GM23338 (cell line): ENCODE measurements at regions not wholly inside any gene's neighbourhood (a gene's known extent, or its start where the extent isn't known, plus 50 kb on each side); places are given as distances from the start of the nearest gene placed in this dataset.

Experiments
- ATAC-seq: fragments of 200-7000 bp; cut with Tn5 transposase; 3 replicates; pipeline ENCODE4 v1.9.1; 2020
- DNase-seq: peaks from one replicate; pipeline ENCODE4 v3.0.0-alpha.2; 2015; ENCODE audit warnings: low spot score
- H2AFZ ChIP-seq: fragments of 200-600 bp; sonication (generic); 2 replicates; pipeline ENCODE4 v1.8.0; 2016; ENCODE audit warnings: antibody characterized with exemption, mild to moderate bottlenecking, moderate library complexity
- H3F3A ChIP-seq: fragments of 200-600 bp; sonication (generic); replicated peaks from 2 replicates; pipeline ENCODE4 v1.8.0; 2017; ENCODE audit warnings: antibody characterized with exemption, mixed run types, low read depth
- H3K27ac ChIP-seq: fragments of 200-600 bp; sonication (generic); 2 replicates; pipeline ENCODE4 v1.6.1; 2016; ENCODE audit warnings: low read depth
- H3K27me3 ChIP-seq: fragments of 200-600 bp; sonication (generic); 2 replicates; pipeline ENCODE4 v1.8.0; 2016; ENCODE audit warnings: mild to moderate bottlenecking, mixed run types, moderate library complexity; ENCODE audit not compliant: insufficient read depth
- H3K36me3 ChIP-seq: fragments of 200-600 bp; sonication (generic); 2 replicates; pipeline ENCODE4 v1.8.0; 2016; ENCODE audit warnings: mild to moderate bottlenecking; ENCODE audit not compliant: insufficient read depth
- H3K4me1 ChIP-seq: fragments of 200-600 bp; sonication (generic); 2 replicates; pipeline ENCODE4 v1.8.0; 2016; ENCODE audit warnings: mild to moderate bottlenecking, moderate library complexity; ENCODE audit not compliant: insufficient read depth
- H3K4me2 ChIP-seq: fragments of 200-600 bp; sonication (generic); 2 replicates; pipeline ENCODE4 v1.7.1; 2017; ENCODE audit warnings: mixed run types
- H3K4me3 ChIP-seq: fragments of 200-600 bp; sonication (generic); 2 replicates; pipeline ENCODE4 v1.6.1; 2016; ENCODE audit warnings: mixed run types
- H3K79me2 ChIP-seq: fragments of 200-600 bp; sonication (generic); replicated peaks from 2 replicates; pipeline ENCODE4 v1.8.0; 2017; ENCODE audit warnings: mild to moderate bottlenecking; ENCODE audit not compliant: insufficient read depth
- H3K9me2 ChIP-seq: fragments of 200-600 bp; sonication (generic); 2 replicates; pipeline ENCODE4 v1.8.0; 2017; ENCODE audit not compliant: insufficient read depth
- H4K20me1 ChIP-seq: fragments of 200-600 bp; sonication (generic); replicated peaks from 2 replicates; pipeline ENCODE4 v1.8.0; 2017; ENCODE audit warnings: mild to moderate bottlenecking; ENCODE audit not compliant: insufficient read depth
- H3K27ac Mint-ChIP-seq: 2 replicates; pipeline ENCODE4 v1.8.0; 2020; ENCODE audit warnings: inconsistent platforms, mild to moderate bottlenecking, moderate library complexity, mixed read lengths
- H3K27me3 Mint-ChIP-seq: 3 replicates; pipeline ENCODE4 v1.8.0; 2022; ENCODE audit warnings: low read depth, mild to moderate bottlenecking, moderate library complexity, mixed read lengths, inconsistent platforms; ENCODE audit not compliant: insufficient read depth, poor library complexity
- H3K36me3 Mint-ChIP-seq: 3 replicates; pipeline ENCODE4 v1.8.0; 2021; ENCODE audit warnings: low read depth, mild to moderate bottlenecking, inconsistent platforms, moderate library complexity, mixed read lengths
- H3K4me1 Mint-ChIP-seq: 3 replicates; pipeline ENCODE4 v1.8.0; 2020; ENCODE audit warnings: mild to moderate bottlenecking, inconsistent platforms, mixed read lengths
- H3K4me3 Mint-ChIP-seq: 3 replicates; pipeline ENCODE4 v1.8.0; 2021; ENCODE audit warnings: moderate library complexity, mild to moderate bottlenecking, inconsistent platforms, mixed read lengths
- H3K9me3 Mint-ChIP-seq: 3 replicates; pipeline ENCODE4 v1.8.0; 2020; ENCODE audit warnings: moderate library complexity, mild to moderate bottlenecking, inconsistent platforms, mixed read lengths
- CREB1 ChIP-seq: fragments of 250-450 bp; sonication (Bioruptor Pico); IDR thresholded peaks from 2 replicates; pipeline ENCODE4 v1.5.0; 2020; ENCODE audit warnings: low read depth, mild to moderate bottlenecking, moderate library complexity
- EZH2 ChIP-seq: fragments of 200-600 bp; sonication (generic); IDR thresholded peaks from one replicate; pipeline ENCODE4 v1.8.0; 2017; ENCODE audit warnings: antibody characterized with exemption, mild to moderate bottlenecking, low read depth; ENCODE audit not compliant: unreplicated experiment
- EZH2phosphoT487 ChIP-seq: fragments of 200-600 bp; sonication (generic); IDR thresholded peaks from one replicate; pipeline ENCODE4 v1.8.1; 2018; ENCODE audit warnings: antibody characterized with exemption; ENCODE audit not compliant: unreplicated experiment
- JUNB ChIP-seq: IDR thresholded peaks from one replicate; pipeline ENCODE4 v1.6.1; 2016; ENCODE audit warnings: antibody characterized with exemption; ENCODE audit not compliant: unreplicated experiment
- NANOG ChIP-seq: IDR thresholded peaks from 2 replicates; pipeline ENCODE4 v1.6.1; 2016; ENCODE audit warnings: antibody characterized with exemption, borderline replicate concordance
- STAT1 ChIP-seq: IDR thresholded peaks from one replicate; pipeline ENCODE4 v1.6.1; 2016; ENCODE audit warnings: antibody characterized with exemption; ENCODE audit not compliant: unreplicated experiment
- ZNF114 ChIP-seq: fragments of 250-450 bp; sonication (Bioruptor Pico); IDR thresholded peaks from 2 replicates; pipeline ENCODE4 v1.5.0; 2020; ENCODE audit warnings: mild to moderate bottlenecking, moderate library complexity
- ZNF331 ChIP-seq: fragments of 250-450 bp; sonication (Bioruptor Pico); IDR thresholded peaks from 2 replicates; pipeline ENCODE4 v1.5.0; 2020; ENCODE audit warnings: low read depth, mild to moderate bottlenecking, moderate library complexity
- TF ChIP-seq, protein P1 (sequence below): IDR thresholded peaks from 2 replicates; pipeline ENCODE4 v1.6.1; 2016; ENCODE audit warnings: antibody characterized with exemption
- TF ChIP-seq, protein P2 (sequence below): IDR thresholded peaks from one replicate; pipeline ENCODE4 v1.6.1; 2018; ENCODE audit warnings: antibody characterized with exemption; ENCODE audit not compliant: unreplicated experiment
- TF ChIP-seq, protein P3 (sequence below): fragments of 250-450 bp; sonication (Bioruptor Pico); IDR thresholded peaks from 2 replicates; pipeline ENCODE4 v1.5.0; 2020; ENCODE audit warnings: mild to moderate bottlenecking, moderate library complexity

DNA sequence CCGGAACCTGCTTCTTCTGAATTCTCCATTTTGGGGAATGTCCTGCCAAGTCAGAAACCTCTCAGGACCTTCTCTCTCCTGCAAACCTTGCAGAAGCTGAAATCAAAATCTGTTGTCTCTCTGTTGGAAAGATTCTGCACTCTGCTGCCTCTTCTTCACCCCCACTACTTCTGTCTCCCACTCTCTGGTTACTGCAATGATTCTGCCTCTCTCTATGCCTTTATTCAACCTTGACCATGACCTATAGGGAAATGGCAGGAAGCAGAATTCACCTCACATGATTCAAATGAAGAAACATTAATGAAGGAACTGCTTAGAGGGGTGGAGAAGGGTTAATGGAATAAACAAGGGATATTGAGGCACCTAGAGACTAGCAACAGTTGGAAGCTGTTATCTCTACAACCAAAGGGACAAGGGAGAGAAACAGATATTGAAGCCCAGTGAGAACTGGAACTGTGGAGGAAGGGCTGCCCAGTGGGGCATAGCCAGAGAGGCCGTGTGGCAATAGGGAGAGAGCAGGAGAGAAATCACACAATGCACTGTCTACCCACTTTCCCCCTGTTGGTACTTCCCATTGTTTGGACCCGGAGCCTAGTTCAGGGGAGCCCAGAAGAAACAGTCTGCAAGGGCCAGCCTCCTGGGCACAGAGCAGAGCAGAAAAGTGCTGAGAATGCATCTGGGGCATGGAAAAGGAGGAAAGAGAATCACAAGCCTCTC lies 76.1 kb upstream of the JUN start:
- H3F3A ChIP-seq, result no peaks in the 10 kb centered on the region
- H2AFZ ChIP-seq, result no peak overlapping the region
- TF ChIP-seq CREB1 (CRISPR knock-in tag) (no peak), EZH2 (no peak)
- no peaks in the 10 kb centered on the region for H3K36me3 Mint-ChIP-seq
- H4K20me1 ChIP-seq, result no peaks in the 10 kb centered on the region
- peaks cover 12% of the 10 kb centered on the region for H3K4me1 ChIP-seq
- H3K4me3 ChIP-seq, result no peak overlapping the region
- DNase-seq (no peak), ATAC-seq (no peak)
- H3K4me2 ChIP-seq, result no peak overlapping the region
- no peaks in the 10 kb centered on the region for H3K79me2 ChIP-seq
- H3K27me3 Mint-ChIP-seq, result peaks cover 2% of the 10 kb centered on the region
- no peaks in the 10 kb centered on the region for H3K9me3 Mint-ChIP-seq
- 0 out of 2 replicates have a peak, but pooled peaks cover 2% of the 10 kb centered on the region for H3K9me2 ChIP-seq
- H3K36me3 ChIP-seq, result no peaks in the 10 kb centered on the region
- peaks cover 17% of the 10 kb centered on the region; the same call in 2 of the 3 replicates for H3K4me1 Mint-ChIP-seq
- no peak overlapping the region for H3K27ac Mint-ChIP-seq
- H3K4me3 Mint-ChIP-seq, result no peak overlapping the region
- no peaks in the 10 kb centered on the region for H3K27me3 ChIP-seq
- H3K27ac ChIP-seq, result no peak overlapping the region

DNA sequence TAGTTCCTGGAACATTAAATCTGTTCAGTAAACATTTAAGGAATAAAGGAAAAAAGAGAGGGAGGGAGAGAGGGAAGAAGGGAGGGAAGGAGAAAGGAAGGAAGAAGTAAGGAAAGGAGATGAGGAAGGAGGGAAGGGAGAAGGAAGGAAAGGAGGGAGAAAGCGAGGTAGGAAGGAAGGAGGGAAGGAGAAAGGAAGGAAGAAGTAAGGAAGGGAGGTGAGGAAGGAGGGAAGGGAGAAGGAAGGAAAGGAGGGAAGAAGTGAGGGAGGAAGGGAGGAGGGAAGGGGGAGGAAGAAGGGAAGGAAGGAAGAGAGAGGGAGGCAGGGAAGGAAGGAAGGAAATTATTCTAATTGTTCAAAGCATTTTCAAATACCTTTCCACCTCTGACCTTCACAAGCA lies 77.2 kb upstream of the JUN start:
- ATAC-seq, result no peak
- H3K27me3 ChIP-seq, result no peaks in the 10 kb centered on the region
- Mint-ChIP-seq H3K27ac (no peak overlapping the region), H3K9me3 (no peaks in the 10 kb centered on the region), H3K27me3 (peaks cover 2% of the 10 kb centered on the region), H3K4me3 (no peak overlapping the region), H3K36me3 (no peaks in the 10 kb centered on the region), H3K4me1 (peaks cover 17% of the 10 kb centered on the region; the same call in 2 of the 3 replicates)
- H3K36me3 ChIP-seq, result no peaks in the 10 kb centered on the region
- no peak overlapping the region for H3K27ac ChIP-seq
- H3F3A ChIP-seq, result no peaks in the 10 kb centered on the region
- DNase-seq, result no peak
- H3K9me2 ChIP-seq, result peaks cover 12% of the 10 kb centered on the region
- no peaks in the 10 kb centered on the region for H4K20me1 ChIP-seq
- no peak overlapping the region for H3K4me3 ChIP-seq
- no peak overlapping the region for H3K4me2 ChIP-seq
- peaks cover 12% of the 10 kb centered on the region for H3K4me1 ChIP-seq
- no peak overlapping the region for H2AFZ ChIP-seq
- H3K79me2 ChIP-seq, result no peaks in the 10 kb centered on the region
- TF ChIP-seq CREB1 (CRISPR knock-in tag), result no peak
- no peak for TF ChIP-seq NANOG
- TF ChIP-seq ZNF114, result no peak
- TF ChIP-seq, protein P1, sequence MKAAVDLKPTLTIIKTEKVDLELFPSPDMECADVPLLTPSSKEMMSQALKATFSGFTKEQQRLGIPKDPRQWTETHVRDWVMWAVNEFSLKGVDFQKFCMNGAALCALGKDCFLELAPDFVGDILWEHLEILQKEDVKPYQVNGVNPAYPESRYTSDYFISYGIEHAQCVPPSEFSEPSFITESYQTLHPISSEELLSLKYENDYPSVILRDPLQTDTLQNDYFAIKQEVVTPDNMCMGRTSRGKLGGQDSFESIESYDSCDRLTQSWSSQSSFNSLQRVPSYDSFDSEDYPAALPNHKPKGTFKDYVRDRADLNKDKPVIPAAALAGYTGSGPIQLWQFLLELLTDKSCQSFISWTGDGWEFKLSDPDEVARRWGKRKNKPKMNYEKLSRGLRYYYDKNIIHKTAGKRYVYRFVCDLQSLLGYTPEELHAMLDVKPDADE, result no peak
- no peak for TF ChIP-seq ZNF331 (CRISPR knock-in tag)
- TF ChIP-seq, protein P2, sequence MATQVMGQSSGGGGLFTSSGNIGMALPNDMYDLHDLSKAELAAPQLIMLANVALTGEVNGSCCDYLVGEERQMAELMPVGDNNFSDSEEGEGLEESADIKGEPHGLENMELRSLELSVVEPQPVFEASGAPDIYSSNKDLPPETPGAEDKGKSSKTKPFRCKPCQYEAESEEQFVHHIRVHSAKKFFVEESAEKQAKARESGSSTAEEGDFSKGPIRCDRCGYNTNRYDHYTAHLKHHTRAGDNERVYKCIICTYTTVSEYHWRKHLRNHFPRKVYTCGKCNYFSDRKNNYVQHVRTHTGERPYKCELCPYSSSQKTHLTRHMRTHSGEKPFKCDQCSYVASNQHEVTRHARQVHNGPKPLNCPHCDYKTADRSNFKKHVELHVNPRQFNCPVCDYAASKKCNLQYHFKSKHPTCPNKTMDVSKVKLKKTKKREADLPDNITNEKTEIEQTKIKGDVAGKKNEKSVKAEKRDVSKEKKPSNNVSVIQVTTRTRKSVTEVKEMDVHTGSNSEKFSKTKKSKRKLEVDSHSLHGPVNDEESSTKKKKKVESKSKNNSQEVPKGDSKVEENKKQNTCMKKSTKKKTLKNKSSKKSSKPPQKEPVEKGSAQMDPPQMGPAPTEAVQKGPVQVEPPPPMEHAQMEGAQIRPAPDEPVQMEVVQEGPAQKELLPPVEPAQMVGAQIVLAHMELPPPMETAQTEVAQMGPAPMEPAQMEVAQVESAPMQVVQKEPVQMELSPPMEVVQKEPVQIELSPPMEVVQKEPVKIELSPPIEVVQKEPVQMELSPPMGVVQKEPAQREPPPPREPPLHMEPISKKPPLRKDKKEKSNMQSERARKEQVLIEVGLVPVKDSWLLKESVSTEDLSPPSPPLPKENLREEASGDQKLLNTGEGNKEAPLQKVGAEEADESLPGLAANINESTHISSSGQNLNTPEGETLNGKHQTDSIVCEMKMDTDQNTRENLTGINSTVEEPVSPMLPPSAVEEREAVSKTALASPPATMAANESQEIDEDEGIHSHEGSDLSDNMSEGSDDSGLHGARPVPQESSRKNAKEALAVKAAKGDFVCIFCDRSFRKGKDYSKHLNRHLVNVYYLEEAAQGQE, result no peak
- TF ChIP-seq JUNB, result no peak
- TF ChIP-seq, protein P3, sequence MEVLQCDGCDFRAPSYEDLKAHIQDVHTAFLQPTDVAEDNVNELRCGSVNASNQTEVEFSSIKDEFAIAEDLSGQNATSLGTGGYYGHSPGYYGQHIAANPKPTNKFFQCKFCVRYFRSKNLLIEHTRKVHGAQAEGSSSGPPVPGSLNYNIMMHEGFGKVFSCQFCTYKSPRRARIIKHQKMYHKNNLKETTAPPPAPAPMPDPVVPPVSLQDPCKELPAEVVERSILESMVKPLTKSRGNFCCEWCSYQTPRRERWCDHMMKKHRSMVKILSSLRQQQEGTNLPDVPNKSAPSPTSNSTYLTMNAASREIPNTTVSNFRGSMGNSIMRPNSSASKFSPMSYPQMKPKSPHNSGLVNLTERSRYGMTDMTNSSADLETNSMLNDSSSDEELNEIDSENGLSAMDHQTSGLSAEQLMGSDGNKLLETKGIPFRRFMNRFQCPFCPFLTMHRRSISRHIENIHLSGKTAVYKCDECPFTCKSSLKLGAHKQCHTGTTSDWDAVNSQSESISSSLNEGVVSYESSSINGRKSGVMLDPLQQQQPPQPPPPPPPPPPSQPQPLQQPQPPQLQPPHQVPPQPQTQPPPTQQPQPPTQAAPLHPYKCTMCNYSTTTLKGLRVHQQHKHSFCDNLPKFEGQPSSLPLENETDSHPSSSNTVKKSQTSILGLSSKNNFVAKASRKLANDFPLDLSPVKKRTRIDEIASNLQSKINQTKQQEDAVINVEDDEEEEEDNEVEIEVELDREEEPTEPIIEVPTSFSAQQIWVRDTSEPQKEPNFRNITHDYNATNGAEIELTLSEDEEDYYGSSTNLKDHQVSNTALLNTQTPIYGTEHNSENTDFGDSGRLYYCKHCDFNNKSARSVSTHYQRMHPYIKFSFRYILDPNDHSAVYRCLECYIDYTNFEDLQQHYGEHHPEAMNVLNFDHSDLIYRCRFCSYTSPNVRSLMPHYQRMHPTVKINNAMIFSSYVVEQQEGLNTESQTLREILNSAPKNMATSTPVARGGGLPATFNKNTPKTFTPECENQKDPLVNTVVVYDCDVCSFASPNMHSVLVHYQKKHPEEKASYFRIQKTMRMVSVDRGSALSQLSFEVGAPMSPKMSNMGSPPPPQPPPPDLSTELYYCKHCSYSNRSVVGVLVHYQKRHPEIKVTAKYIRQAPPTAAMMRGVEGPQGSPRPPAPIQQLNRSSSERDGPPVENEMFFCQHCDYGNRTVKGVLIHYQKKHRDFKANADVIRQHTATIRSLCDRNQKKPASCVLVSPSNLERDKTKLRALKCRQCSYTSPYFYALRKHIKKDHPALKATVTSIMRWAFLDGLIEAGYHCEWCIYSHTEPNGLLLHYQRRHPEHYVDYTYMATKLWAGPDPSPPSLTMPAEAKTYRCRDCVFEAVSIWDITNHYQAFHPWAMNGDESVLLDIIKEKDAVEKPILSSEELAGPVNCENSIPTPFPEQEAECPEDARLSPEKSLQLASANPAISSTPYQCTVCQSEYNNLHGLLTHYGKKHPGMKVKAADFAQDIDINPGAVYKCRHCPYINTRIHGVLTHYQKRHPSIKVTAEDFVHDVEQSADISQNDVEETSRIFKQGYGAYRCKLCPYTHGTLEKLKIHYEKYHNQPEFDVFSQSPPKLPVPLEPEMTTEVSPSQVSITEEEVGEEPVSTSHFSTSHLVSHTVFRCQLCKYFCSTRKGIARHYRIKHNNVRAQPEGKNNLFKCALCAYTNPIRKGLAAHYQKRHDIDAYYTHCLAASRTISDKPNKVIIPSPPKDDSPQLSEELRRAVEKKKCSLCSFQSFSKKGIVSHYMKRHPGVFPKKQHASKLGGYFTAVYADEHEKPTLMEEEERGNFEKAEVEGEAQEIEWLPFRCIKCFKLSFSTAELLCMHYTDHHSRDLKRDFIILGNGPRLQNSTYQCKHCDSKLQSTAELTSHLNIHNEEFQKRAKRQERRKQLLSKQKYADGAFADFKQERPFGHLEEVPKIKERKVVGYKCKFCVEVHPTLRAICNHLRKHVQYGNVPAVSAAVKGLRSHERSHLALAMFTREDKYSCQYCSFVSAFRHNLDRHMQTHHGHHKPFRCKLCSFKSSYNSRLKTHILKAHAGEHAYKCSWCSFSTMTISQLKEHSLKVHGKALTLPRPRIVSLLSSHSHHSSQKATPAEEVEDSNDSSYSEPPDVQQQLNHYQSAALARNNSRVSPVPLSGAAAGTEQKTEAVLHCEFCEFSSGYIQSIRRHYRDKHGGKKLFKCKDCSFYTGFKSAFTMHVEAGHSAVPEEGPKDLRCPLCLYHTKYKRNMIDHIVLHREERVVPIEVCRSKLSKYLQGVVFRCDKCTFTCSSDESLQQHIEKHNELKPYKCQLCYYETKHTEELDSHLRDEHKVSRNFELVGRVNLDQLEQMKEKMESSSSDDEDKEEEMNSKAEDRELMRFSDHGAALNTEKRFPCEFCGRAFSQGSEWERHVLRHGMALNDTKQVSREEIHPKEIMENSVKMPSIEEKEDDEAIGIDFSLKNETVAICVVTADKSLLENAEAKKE (CRISPR knock-in tag), result no peak
- TF ChIP-seq STAT1, result no peak
- no peak for TF ChIP-seq EZH2phosphoT487
